SK-N-MC (cell line): ENCODE measurements at regions not wholly inside any gene's neighbourhood (a gene's known extent, or its start where the extent isn't known, plus 50 kb on each side); places are given as distances from the start of the nearest gene placed in this dataset.

ENCODE experiments used
- EZH2 ChIP-seq: fragments of 200-600 bp; sonication (generic); IDR thresholded peaks from one replicate; pipeline ENCODE4 v1.6.1; 2017; ENCODE audit warnings: antibody characterized with exemption
- POLR2AphosphoS5 ChIP-seq: IDR thresholded peaks from 2 replicates; pipeline ENCODE4 v1.6.1; 2012; ENCODE audit warnings: mild to moderate bottlenecking, low read depth, low read length, borderline replicate concordance

DNA sequence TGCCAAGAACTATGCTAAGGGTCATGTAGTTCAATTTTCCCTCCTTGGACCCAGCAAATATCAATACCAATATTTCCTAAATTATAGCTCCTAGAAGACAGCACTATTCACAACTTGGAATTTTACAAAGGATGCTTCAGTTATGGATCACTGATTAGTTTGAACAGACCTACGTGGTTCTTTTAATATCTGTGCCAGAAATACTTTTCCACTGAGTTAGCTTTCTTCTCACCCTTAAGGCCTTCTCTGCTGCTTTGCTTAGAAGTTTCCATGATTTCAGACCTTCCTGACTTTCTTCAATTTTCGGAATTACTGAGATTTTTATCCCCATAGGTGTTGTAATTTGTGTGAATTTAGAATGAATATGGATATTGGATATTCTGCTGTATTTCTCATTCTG, 380.4 kb downstream of the PSAT1 start:
- no peak for TF ChIP-seq POLR2AphosphoS5
- TF ChIP-seq EZH2 = no peak
